HG02970 (cell line): ENCODE measurements at regions not wholly inside any gene's neighbourhood (a gene's known extent, or its start where the extent isn't known, plus 50 kb on each side); places are given as distances from the start of the nearest gene placed in this dataset.

Experiments used
- ATAC-seq: cut with Tn5 transposase; IDR thresholded peaks from one replicate; pipeline ENCODE4 v1.9.1; 2021; ENCODE audit warnings: mild to moderate bottlenecking, moderate library complexity, moderate number of reproducible peaks; ENCODE audit not compliant: unreplicated experiment, low FRiP score

GRCh38 chr2:14684516-14684915, 52.0 kb downstream of the LRATD1 start:
- no peak for ATAC-seq

- no peak for ATAC-seq
Observed at GRCh38 chr2:14690926-14691325, 58.4 kb downstream of the LRATD1 start.

GRCh38 chr2:14693874-14694273, 61.4 kb downstream of the LRATD1 start:
- ATAC-seq, result no peak

GRCh38 chr2:14700753-14701152, 68.2 kb downstream of the LRATD1 start:
- ATAC-seq, result no peak

- ATAC-seq, result no peak
Observed at GRCh38 chr2:14702258-14702657, 69.7 kb downstream of the LRATD1 start.

- ATAC-seq, result no peak
Observed at GRCh38 chr2:14706201-14706600, 73.7 kb downstream of the LRATD1 start.

GRCh38 chr2:14712111-14712510, 79.6 kb downstream of the LRATD1 start:
- ATAC-seq, result no peak

- no peak for ATAC-seq
Observed at GRCh38 chr2:14713248-14713647, 80.7 kb downstream of the LRATD1 start.

GRCh38 chr2:14715600-14715999, 83.1 kb downstream of the LRATD1 start:
- ATAC-seq, result no peak

- ATAC-seq, result no peak
Observed at GRCh38 chr2:14716319-14716718, 83.8 kb downstream of the LRATD1 start.

- ATAC-seq, result no peak
Observed at GRCh38 chr2:14717131-14717530, 84.6 kb downstream of the LRATD1 start.

GRCh38 chr2:14720319-14720718, 87.8 kb downstream of the LRATD1 start:
- no peak for ATAC-seq

GRCh38 chr2:14720739-14721138, 88.2 kb downstream of the LRATD1 start:
- no peak for ATAC-seq

GRCh38 chr2:14722904-14723570, 90.5 kb downstream of the LRATD1 start:
- no peak for ATAC-seq

GRCh38 chr2:14723684-14724083, 91.2 kb downstream of the LRATD1 start:
- no peak for ATAC-seq

GRCh38 chr2:14735696-14736095, 103.2 kb downstream of the LRATD1 start:
- ATAC-seq, result no peak

GRCh38 chr2:14737201-14737600, 104.7 kb downstream of the LRATD1 start:
- ATAC-seq, result no peak

GRCh38 chr2:14743861-14744260, 111.3 kb downstream of the LRATD1 start:
- no peak for ATAC-seq

GRCh38 chr2:14745288-14746076, 113.0 kb downstream of the LRATD1 start:
- no peak for ATAC-seq

GRCh38 chr2:14746133-14746532, 113.6 kb downstream of the LRATD1 start:
- ATAC-seq, result no peak

GRCh38 chr2:14747447-14747846, 114.9 kb downstream of the LRATD1 start:
- ATAC-seq, result no peak

GRCh38 chr2:14749884-14750283, 117.4 kb downstream of the LRATD1 start:
- no peak for ATAC-seq
